SH-SY5Y (cell line): ENCODE measurements at regions not wholly inside any gene's neighbourhood (a gene's known extent, or its start where the extent isn't known, plus 50 kb on each side); places are given as distances from the start of the nearest gene placed in this dataset.

ENCODE experiments used
- GATA2 ChIP-seq: IDR thresholded peaks from 2 replicates; pipeline ENCODE4 v1.6.1; 2011; ENCODE audit warnings: mild to moderate bottlenecking, low read depth, low read length
- GATA3 ChIP-seq: IDR thresholded peaks from 2 replicates; pipeline ENCODE4 v1.6.1; 2011; ENCODE audit warnings: low read depth, mild to moderate bottlenecking, low read length, moderate library complexity

GRCh38 chr7:152574892-152575548 is 100.9 kb downstream of the XRCC2 start:
- no peak for TF ChIP-seq GATA2
- no peak for TF ChIP-seq GATA3
